HG02852 (cell line): ENCODE measurements at regions not wholly inside any gene's neighbourhood (a gene's known extent, or its start where the extent isn't known, plus 50 kb on each side); places are given as distances from the start of the nearest gene placed in this dataset.

Experiments used
- ATAC-seq: cut with Tn5 transposase; IDR thresholded peaks from one replicate; pipeline ENCODE4 v1.9.1; 2021; ENCODE audit warnings: mild to moderate bottlenecking, moderate library complexity; ENCODE audit not compliant: unreplicated experiment

DNA sequence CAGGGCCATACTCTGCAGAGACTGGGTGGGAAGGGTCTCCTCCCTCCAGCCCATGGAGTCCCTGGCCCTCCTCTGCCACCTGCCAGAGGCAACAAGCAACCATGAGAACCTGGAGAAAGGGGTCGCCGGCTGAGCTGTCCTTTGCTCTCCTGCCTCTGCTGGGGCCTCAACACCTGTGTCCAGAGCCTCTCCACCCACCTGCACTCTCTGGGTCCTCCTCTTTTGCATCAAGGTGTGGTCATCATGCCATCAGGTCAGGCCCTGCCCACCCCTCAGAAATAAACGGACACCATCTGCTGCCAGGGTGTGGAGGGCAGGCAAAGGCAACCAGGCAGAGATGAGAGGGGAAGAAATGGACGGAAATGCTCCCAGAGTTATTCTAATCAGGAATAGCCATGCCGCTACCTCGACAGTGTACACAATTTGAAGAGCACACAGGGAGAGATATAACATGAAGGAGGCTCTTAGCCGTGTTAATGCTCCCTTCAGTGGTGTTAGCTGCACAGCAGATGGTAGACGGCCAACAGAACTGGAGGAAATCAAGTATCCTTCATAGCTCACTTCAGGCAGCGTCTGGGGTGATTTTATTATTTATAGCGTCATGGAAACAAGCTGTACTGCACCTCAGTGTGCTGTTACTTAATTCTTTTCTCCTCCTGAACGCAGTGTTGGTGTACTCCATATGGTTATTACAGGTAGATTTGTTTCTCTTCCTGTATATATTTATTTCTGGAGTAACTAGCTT, 247.9 kb downstream of the TSN start:
- ATAC-seq = no peak

DNA sequence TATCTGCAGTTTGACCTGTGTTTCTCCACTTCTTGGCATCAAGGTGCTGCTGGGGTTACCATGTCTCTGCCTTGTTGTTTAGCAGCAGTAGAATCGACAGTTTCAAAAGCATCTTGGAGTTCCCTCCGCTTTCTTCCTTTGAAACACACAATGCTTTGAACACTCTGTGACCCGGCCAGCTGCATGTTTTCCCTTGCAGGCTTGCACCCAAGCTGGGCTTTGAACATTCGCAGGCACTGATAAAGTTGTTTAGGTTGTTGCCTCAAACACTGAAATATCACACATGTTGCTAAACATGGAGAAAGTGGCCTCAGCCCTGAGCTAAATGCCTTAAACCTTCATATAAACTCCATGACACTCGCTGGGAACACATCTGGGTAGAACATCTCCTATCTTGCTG, 251.7 kb downstream of the TSN start:
- no peak for ATAC-seq

DNA sequence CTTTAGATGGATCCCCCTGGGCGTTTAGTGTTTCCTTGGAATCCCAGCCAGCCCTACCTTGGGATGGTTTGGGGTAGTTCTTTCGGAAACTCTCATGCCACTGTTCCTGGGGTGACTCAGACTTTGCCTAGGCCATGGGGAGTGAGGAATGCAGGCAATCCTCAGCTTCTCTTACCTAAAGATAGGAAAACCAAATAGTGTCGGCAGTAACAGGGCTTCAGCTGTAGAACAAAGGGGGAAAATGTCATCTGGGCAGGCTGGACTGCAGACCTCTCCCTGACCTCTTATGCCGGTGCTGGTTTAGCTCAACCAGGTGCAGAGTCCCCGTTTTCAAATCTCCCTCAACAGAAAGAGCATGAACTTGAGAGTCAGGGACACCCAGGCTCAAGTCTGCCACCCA, 252.1 kb downstream of the TSN start:
- no peak for ATAC-seq

DNA sequence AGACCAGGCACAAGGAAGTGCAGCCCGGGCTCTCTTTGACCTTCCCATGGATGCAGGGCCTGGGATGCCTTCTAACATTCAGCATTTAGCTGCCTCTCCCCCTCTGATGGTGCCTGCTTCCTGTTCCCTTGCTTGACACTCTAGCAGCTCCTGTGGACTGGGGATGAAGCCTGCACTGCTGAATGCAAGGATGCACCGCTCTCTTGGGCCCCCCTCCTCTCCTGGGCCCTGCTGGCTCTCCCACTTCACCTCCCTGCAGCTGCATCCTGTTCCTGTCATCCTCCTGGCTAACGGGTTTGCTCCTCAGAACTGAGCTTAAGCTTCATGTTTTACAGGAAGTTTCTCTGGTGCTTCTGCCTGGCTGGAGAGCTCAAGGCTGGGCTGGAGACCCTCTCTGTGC, 254.1 kb downstream of the TSN start:
- no peak for ATAC-seq

DNA sequence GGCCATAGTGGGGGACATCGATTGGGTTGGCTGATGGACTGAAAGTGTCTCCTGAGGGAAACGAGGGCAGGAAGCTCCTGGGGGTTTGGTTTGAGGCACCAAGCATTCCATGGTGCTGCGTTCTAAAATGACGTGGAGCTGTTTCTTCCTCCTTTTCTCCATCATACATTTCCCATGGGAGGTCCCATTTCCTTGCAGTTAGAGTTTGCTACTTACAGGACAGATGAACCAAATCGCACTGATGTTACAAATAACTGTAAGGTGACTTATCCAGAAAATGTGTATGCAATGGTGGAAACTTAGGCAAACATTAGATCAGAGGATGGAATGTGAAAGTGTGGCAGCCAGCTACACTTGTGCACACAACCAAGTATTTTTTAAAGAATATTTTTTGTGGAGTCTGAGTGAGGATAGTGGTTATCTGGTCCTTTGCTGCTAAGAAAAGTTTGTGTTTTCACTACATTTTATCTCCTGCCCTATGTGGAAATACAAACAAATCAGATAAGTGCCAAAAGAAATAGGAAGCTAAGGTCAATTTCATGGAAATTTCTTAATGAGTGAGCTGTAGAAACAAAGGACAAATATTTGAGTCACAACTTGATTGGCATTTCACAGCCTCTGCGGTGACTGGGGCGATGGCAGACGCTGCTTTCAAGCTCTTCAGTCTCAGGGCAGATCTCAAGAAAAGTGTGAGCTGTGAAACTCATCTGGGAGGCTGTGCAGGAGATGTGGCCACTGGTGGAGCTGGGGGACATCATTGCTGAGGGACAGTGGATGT, 256.2 kb downstream of the TSN start:
- no peak for ATAC-seq

DNA sequence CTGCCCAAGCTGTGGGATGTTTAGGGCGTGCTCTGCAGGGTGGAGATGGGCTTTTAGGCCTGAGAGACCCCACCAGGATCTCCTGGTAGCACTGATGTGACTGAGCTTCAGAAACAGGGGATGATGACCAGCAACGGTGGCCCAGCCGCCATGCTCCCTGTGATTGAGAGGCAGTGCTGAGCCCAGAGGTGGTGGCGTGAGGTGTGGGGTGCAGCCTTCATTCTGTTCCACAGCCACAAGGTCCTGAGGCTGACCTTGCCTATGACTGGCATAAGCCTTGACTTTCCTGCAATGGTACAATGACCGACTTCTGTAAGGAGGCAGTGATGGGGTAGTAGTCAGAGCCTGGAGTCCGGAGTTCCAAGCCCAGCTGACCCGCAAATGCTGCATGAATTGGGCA, 263.3 kb downstream of the TSN start:
- no peak for ATAC-seq

DNA sequence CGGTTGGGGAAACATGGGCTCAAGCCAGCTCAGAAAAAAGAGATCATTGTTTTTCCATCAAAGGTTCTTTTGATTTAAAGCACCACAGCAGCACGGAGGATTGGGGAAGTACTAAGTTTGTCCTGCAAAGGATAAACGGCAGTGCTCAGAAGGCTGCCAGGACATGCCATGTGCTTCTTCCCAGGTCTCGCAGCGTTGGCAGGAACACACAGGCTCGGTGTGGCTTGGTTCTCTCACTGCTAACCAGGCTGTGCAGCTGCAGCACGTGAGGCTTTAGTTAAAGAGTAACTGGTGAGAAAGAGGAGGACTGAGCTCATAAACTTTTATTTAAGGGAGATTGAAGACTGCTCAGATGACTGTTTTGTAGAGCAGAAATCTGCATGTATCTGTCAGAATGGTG, 264.3 kb downstream of the TSN start:
- ATAC-seq = no peak

DNA sequence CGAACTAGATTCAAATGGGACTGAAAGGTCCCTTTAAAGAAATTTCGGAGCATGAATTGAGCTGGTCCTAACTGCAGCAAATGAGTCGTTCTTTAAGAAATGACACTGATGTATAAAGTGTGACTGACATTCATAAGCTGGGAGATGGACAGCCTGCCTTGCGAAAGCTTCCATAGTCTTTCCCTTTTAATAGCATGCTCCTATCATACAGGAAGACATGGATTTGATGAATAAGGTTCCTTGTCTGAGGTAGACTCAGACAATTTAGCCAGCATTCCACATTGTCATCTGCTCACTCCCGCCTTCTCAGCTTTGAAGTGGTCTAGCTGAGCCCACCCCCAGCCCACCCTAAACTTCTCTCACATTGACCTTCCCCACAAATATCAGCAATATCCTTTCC, 264.9 kb downstream of the TSN start:
- ATAC-seq = no peak

DNA sequence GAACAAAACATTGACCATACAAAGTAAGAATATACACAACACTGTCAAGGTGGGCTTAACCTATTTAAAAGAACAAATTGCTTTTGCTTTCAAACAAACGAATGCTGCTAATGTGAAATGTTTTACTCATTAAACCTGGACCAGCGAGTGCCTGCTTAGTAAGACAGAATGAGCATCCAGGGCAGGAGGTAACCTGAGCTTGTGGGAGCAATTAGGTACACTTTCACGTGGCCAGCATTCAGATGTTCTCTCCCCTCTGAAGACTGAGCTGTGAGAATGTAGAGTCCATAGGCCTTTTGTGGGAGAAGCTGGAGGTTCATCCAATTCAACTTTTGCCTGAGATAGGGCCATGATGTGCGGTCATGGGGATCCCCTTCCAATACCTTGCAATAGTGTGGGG, 266.5 kb downstream of the TSN start:
- no peak for ATAC-seq

DNA sequence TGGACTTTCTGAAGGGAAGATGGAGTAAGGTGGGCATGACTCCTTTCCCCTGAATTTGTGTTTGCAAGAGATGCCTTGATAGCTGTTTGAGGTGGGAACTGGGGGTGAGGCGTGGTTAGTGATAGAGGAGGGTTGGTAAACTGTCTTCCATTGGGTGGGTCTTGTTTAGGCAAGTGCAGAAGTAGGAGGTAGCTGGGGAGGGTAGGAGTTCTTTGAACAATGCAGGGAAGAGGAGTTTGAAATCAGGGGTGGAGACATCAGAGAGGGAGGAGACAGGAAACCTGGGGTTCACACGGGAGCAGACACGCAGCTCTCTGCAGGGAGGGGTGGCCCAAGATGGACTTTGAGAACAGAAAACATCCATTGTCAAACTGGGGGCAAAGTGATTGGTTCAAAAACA, 267.1 kb downstream of the TSN start:
- no peak for ATAC-seq

DNA sequence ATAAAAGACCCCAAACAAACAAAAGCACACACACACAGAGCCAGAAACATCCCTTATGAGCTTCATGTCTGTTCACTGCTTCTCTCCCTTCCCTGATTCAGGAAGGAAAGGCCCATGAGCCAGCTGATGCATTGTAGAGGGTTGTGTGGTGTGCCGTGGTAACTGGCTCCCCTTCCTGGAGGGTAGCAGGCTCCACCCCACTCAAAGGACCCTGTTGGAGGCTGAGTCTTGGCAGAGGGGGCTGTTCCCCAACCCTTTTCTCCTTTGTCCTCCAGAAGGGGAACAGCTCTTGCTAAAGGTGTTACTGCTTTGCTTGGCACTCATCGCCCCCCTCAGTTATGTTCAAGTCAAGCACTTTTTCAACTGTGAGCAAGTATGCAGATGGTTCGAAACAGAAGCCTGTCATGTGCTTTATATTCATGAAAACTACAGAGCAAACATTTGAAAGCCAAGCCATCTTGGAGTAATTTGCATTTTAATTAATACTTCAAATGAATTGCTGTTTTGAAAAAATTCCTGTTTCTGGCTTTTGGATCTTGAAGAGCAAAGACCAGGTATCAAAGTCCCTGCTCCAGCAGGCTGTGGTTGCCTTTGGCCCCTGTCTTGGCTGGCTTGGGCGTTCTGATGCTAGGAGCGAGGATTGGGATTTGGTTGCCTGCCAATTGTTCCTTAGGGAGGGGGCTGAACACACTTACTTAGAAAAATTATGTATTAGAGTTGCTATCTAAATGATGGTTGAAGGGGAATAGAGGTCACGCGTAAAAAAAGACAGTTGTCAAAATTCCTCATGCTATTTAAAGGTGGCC, 267.8 kb downstream of the TSN start:
- no peak for ATAC-seq

DNA sequence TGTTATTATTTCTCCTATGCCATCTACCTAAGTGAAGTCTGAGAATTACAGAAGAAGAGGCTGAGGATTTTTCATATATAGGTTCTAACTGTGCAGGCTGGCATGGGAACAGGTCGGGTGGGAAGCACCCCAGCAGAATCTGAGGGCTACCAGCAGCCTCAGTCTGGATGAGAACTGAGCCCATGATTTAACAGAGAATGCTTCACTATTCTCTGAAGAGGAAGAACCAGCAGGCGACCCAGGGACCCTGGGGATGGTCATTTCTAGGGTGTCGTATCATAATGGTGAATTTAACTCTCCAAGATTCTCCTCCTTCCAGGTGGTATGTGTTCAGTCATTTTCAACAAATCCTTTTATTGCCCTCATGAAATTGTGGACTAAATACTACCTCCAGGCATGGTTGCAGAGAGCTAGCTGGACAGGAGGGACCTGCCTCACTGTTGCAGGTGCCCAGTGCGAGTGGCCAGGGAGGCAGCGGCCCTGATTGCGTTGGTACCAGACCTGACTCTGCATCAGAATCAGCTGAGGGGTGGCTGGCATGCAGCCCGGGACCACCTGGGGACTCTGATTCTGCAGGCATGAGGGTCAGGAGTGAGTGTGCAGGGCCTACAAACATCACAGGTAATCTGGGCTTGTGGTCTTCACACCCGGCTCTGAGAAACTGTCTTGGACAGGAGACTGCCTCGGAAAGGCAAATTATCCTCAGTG, 272.2 kb downstream of the TSN start:
- ATAC-seq = no peak

DNA sequence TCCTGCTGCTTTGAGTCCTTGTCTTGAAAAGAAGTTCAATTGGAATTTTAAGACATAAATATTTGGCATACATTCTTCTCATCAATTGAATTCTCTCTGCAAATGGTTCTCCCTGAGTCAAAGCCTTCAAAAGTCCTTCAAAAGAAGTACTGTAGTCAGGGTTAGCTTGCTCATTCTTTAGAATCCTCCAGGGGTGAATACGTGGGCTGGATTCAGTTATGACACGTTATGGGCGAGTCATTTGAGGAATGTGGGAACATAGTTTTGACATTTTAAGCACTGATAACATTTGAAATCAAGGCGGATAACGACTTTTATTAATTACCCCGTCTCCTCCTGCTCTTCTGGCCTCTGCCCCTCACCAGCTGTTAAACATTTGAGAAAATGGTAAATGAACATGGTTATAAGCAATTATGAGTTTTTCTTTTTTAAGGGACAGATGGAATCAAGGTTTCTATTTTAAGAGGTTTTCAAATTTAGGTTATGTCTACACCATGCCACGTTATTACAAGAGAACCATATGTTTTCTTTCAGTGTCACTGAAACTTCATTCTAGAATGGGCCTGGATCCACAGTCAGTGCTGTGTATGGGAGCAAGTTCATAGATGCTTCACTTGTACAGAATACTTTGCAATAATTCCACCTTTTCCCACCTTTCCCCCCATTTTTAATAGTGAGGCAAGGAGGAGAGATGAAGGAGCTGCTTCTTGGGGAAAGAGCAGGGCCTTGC, 273.1 kb downstream of the TSN start:
- no peak for ATAC-seq

DNA sequence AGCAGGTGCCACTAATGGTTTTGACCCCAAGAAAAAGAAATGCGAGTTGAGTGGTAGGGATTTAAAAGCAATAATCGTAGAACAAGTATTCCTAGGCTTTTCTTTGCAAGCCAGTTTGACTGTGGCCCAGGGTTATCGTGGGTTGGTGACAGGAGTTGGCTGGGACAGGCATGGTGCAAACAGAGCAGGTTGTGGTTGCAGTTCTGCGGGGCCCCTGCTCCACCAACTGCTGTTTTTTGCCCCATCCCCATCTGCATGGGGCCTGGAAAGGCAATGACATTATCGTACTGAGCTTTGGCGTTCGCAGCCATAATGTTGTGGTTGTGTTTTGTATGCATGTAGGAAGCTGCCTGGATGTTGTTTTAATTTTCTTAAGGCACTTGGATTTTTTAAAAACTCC, 274.0 kb downstream of the TSN start:
- no peak for ATAC-seq

DNA sequence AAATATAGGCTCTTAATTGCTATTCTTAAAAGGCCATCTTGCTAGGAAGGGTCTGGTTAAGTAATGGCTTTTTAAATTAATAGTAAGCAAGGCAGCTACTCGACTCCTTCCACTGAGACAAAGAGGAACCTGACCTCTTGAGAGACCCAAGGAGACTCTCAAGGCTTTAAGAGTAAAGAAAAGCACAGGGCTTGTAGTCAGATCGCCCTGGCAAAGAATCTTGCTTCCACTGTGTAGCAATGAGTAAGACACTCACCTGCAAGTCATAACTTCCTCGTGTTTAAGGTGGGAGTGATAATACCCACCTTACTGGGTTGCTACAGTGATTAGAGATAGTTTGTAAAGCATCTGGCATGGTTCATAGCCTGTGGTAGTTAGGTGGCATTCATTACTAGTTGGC, 274.5 kb downstream of the TSN start:
- ATAC-seq = no peak

DNA sequence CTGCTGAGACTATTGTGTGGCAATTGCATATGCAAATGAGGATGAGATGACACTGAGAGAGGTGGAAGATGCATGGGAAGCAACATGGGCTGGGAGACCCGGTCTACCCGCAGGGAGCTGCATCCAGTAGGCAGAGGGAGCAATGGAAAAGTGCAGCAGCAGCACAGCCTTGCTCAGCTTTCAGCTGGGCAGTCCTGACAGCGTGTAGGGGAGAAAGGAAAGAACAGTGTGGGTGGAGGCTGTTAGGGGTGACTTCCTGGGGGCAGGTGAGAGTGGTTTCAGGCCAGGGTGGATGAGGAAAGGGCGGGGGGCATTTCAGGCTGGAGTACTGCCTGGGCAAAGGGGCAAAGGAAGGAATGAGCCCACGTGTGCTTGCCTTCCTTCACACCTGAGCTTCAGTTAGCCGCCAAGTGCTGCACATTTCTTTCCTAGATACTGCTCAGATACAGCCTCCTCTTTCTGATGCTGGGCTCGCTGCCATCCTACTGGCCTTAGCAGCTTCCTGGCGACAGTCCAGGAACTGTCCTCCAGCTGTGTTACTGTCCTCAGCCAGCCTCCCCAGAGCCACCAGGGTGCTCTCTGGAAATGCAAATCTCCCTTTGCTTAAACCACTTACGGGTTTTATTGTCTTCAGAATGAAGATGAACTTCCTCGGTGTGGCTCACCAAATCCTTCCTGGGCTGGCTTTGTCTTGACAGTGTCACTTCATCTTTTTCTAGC, 276.3 kb downstream of the TSN start:
- ATAC-seq = no peak

DNA sequence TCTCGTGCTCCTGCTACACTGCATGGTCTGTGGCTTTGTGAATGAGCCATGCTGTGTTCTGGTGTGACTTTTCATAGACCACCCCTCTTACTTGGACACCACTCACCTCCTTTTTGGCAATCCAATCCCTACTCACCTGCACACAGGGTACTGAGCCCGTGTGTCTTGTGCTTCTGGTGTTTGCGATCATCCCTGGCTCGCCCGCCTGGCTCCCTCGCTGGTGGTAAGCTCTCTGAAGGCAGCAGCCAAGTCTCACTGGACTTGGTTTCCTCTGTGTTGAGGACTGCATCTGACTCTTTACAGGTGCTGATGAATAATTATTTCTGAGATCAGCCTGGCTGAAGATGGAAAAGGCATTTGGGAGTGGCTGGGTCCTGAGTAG, 276.8 kb downstream of the TSN start:
- no peak for ATAC-seq

DNA sequence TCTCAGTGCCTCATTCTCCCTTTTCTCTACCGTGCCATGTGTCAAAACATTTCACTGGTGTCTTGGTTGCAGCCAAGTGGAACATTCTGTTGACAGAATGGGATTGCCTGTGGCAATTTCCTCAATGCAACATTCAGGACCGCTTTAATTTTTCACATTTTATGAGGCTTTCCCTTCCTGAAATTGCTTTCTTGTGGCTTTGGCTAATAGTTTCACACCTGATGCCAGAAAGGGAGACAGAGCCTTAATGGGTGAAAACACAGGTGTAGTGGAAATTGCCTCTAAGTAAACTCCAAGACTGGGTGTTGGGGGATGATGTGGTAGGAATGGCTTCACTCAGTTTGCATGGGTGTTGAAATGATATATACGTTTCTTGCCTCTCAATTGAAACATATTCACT, 278.3 kb downstream of the TSN start:
- no peak for ATAC-seq

DNA sequence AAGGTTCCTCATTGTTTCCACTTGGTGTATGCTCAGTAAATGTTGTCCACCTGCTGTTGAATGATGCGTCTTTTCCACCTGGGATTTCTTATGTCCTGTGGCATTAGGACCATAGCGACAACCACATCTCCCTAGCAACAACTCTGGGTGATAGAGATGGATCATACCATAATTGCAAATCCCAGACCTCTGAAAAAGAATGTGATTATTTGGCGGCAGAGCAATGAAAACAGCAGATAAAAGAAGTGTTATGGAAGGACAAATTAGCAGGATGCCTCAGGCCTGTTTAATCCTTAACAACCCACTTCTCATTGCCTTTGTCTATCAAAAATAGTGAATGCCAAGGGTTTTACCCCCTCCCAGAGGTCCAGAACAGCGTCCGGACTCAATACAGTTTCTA, 278.9 kb downstream of the TSN start:
- ATAC-seq = no peak

DNA sequence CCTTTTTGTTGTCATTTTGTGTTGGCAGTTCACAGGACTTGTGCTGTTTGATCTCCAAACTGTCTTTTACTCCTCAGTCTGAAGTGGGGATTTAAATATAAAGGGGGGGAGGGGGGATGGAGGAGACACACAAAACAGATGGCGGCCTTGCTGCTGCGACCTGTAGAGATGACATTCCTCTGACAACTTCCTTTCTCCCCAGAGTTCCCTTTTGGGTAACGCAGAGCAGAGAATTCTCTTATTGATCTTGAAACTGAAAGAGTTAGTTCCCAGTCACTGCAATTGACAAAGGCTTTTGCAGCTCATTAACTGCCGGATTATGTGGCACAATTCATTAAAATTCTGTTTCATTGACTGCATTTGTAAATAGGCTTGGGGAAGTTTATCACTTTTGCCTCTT, 279.3 kb downstream of the TSN start:
- ATAC-seq = no peak
